ENCODE measurements at regions not wholly inside any gene's neighbourhood (a gene's known extent, or its start where the extent isn't known, plus 50 kb on each side); places are given as distances from the start of the nearest gene placed in this dataset.

DNA sequence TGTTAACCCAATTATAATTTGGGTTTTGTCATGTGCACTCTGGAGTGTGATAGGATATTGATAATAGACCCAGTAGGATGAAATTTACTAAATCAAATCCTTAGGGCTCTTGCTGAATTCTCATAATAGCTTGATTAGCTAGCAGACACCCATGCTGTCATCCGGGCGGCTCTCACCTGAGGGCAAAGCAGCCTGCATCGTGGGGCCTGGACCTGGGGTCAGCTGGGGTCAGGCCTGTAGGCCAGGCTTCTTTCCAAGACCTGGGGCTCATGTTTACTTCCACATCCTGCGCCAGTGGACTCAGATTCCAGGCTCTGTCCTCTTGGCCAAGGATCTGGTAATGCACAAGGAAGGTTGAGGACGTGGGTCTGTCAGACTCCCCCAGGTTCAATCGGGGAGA lies 486.3 kb downstream of the NPHP4 start:
- Histone ChIP-seq H3K27me3 (ENCODE audit: insufficient read depth, low read depth, low read length) (no peaks in the 10 kb centered on the region), H4K20me1 (ENCODE audit: insufficient read depth) (no peaks in the 10 kb centered on the region), H3K27ac (ENCODE audit: low read length) (no peak overlapping the region), H2AFZ (ENCODE audit: low read depth, low read length) (no peak overlapping the region), H3K4me2 (ENCODE audit: low read length) (no peak overlapping the region), H3K79me2 (replicated peaks; ENCODE audit: insufficient read depth, low read length) (no peaks in the 10 kb centered on the region), H3K9me2 (ENCODE audit: insufficient read depth, low read length) (no peaks in the 10 kb centered on the region), H3K4me3 (ENCODE audit: low read length) (no peak overlapping the region), H3K9ac (ENCODE audit: low read length) (no peak overlapping the region), H3F3A (ENCODE audit: insufficient read depth, low read length, poor library complexity, severe bottlenecking) (no peaks in the 10 kb centered on the region), H3K9me3 (ENCODE audit: low read length) (no peaks in the 10 kb centered on the region), H3K36me3 (ENCODE audit: insufficient read depth, low read length) (no peaks in the 10 kb centered on the region)
- TF ChIP-seq SMC3 (conservative IDR thresholded peaks at IDR 0.05; ENCODE audit: poor library complexity): no peak
- TF ChIP-seq POLR2AphosphoS5 (IDR thresholded peaks at IDR 0.05): no peak
- no peak for TF ChIP-seq EP300 (conservative IDR thresholded peaks at IDR 0.05; ENCODE audit: poor library complexity, severe bottlenecking)
- TF ChIP-seq, protein P1, sequence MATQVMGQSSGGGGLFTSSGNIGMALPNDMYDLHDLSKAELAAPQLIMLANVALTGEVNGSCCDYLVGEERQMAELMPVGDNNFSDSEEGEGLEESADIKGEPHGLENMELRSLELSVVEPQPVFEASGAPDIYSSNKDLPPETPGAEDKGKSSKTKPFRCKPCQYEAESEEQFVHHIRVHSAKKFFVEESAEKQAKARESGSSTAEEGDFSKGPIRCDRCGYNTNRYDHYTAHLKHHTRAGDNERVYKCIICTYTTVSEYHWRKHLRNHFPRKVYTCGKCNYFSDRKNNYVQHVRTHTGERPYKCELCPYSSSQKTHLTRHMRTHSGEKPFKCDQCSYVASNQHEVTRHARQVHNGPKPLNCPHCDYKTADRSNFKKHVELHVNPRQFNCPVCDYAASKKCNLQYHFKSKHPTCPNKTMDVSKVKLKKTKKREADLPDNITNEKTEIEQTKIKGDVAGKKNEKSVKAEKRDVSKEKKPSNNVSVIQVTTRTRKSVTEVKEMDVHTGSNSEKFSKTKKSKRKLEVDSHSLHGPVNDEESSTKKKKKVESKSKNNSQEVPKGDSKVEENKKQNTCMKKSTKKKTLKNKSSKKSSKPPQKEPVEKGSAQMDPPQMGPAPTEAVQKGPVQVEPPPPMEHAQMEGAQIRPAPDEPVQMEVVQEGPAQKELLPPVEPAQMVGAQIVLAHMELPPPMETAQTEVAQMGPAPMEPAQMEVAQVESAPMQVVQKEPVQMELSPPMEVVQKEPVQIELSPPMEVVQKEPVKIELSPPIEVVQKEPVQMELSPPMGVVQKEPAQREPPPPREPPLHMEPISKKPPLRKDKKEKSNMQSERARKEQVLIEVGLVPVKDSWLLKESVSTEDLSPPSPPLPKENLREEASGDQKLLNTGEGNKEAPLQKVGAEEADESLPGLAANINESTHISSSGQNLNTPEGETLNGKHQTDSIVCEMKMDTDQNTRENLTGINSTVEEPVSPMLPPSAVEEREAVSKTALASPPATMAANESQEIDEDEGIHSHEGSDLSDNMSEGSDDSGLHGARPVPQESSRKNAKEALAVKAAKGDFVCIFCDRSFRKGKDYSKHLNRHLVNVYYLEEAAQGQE (IDR thresholded peaks at IDR 0.05; ENCODE audit: borderline replicate concordance): no peak
- no peak for TF ChIP-seq EZH2 (IDR thresholded peaks at IDR 0.05; ENCODE audit: borderline replicate concordance, insufficient read depth, low read length, poor library complexity, severe bottlenecking)

DNA sequence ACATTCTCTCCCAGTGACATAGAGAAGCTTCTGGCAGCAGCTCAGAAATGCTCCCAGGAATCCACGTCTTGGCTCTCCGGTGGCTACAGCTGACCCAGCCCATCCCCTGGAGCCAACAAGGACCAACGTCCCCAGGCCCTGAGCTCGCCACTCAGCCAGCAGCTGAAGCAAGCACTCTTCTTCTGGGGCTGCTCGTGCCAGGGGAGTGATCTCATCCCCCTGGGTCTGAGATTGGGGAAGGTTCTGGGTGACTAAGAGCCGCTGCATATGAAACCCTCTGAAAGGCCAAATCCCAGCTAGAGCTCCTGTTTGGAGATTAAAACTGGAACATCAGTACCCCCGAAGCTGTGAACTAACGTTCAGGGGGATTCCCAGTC lies 487.9 kb downstream of the NPHP4 start:
- Histone ChIP-seq H3K4me2 (ENCODE audit: low read length) (no peak overlapping the region), H3K9ac (ENCODE audit: low read length) (no peak overlapping the region), H3K9me2 (ENCODE audit: insufficient read depth, low read length) (no peaks in the 10 kb centered on the region), H3K4me3 (ENCODE audit: low read length) (no peak overlapping the region), H3K79me2 (replicated peaks; ENCODE audit: insufficient read depth, low read length) (no peaks in the 10 kb centered on the region), H3K27ac (ENCODE audit: low read length) (no peak overlapping the region), H3F3A (ENCODE audit: insufficient read depth, low read length, poor library complexity, severe bottlenecking) (no peaks in the 10 kb centered on the region), H2AFZ (ENCODE audit: low read depth, low read length) (no peak overlapping the region), H4K20me1 (ENCODE audit: insufficient read depth) (no peaks in the 10 kb centered on the region), H3K27me3 (ENCODE audit: insufficient read depth, low read depth, low read length) (no peaks in the 10 kb centered on the region), H3K36me3 (ENCODE audit: insufficient read depth, low read length) (no peaks in the 10 kb centered on the region), H3K9me3 (ENCODE audit: low read length) (no peaks in the 10 kb centered on the region)
- TF ChIP-seq MXI1 (conservative IDR thresholded peaks at IDR 0.05; ENCODE audit: poor library complexity, severe bottlenecking) (no peak), RAD21 (conservative IDR thresholded peaks at IDR 0.05) (no peak), EP300 (conservative IDR thresholded peaks at IDR 0.05; ENCODE audit: poor library complexity, severe bottlenecking) (no peak), SMC3 (conservative IDR thresholded peaks at IDR 0.05; ENCODE audit: poor library complexity) (no peak), EZH2 (IDR thresholded peaks at IDR 0.05; ENCODE audit: borderline replicate concordance, insufficient read depth, low read length, poor library complexity, severe bottlenecking) (no peak), POLR2AphosphoS5 (IDR thresholded peaks at IDR 0.05) (no peak)
- TF ChIP-seq, protein P2, sequence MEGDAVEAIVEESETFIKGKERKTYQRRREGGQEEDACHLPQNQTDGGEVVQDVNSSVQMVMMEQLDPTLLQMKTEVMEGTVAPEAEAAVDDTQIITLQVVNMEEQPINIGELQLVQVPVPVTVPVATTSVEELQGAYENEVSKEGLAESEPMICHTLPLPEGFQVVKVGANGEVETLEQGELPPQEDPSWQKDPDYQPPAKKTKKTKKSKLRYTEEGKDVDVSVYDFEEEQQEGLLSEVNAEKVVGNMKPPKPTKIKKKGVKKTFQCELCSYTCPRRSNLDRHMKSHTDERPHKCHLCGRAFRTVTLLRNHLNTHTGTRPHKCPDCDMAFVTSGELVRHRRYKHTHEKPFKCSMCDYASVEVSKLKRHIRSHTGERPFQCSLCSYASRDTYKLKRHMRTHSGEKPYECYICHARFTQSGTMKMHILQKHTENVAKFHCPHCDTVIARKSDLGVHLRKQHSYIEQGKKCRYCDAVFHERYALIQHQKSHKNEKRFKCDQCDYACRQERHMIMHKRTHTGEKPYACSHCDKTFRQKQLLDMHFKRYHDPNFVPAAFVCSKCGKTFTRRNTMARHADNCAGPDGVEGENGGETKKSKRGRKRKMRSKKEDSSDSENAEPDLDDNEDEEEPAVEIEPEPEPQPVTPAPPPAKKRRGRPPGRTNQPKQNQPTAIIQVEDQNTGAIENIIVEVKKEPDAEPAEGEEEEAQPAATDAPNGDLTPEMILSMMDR (IDR thresholded peaks at IDR 0.05; ENCODE audit: poor library complexity, severe bottlenecking): no peak
- TF ChIP-seq, protein P1 (IDR thresholded peaks at IDR 0.05; ENCODE audit: borderline replicate concordance): no peak
